HepG2 (cell line): ENCODE measurements at regions not wholly inside any gene's neighbourhood (a gene's known extent, or its start where the extent isn't known, plus 50 kb on each side); places are given as distances from the start of the nearest gene placed in this dataset.

Experiments
- ELF1 ChIP-seq: sonication (generic); formaldehyde crosslinking; IDR thresholded peaks from 2 replicates; pipeline ENCODE4 v1.4.0; 2020; ENCODE audit warnings: missing genetic modification reagents
- NAIF1 ChIP-seq: sonication (generic); formaldehyde crosslinking; IDR thresholded peaks from 2 replicates; pipeline ENCODE4 v1.5.0; 2020; ENCODE audit warnings: mild to moderate bottlenecking, missing genetic modification reagents, borderline replicate concordance
- POLR2A ChIP-seq, 2 experiments: IDR thresholded peaks; 2 replicates each; pipeline ENCODE4 v1.6.1; 2011; ENCODE audit warnings: low read depth in 2 of 2, low read length in 2 of 2, mild to moderate bottlenecking in 1 of 2, moderate library complexity in 1 of 2; ENCODE audit not compliant: insufficient read depth in 1 of 2
- RNF2 ChIP-seq: fragments of 450-650 bp; conservative IDR thresholded peaks from 2 replicates; pipeline ENCODE4 v1.6.1; 2016; ENCODE audit warnings: low read depth
- SIN3A ChIP-seq: IDR thresholded peaks from 2 replicates; pipeline ENCODE4 v1.6.1; 2011; ENCODE audit warnings: low read depth, mild to moderate bottlenecking, control low read depth, low read length, borderline replicate concordance
- ZBTB37 ChIP-seq: sonication (generic); formaldehyde crosslinking; IDR thresholded peaks from 2 replicates; pipeline ENCODE4 v1.4.0; 2020; ENCODE audit warnings: mild to moderate bottlenecking, missing genetic modification reagents
- ZNF10 ChIP-seq: sonication (generic); formaldehyde crosslinking; IDR thresholded peaks from 2 replicates; pipeline ENCODE4 v1.4.0; 2020; ENCODE audit warnings: mild to moderate bottlenecking, low read depth, missing genetic modification reagents, borderline replicate concordance
- ZNF512 ChIP-seq: sonication (generic); formaldehyde crosslinking; IDR thresholded peaks from 2 replicates; pipeline ENCODE4 v1.4.0; 2020; ENCODE audit warnings: mild to moderate bottlenecking, missing genetic modification reagents
- TF ChIP-seq, protein P1 (sequence below): sonication (generic); formaldehyde crosslinking; IDR thresholded peaks from 2 replicates; pipeline ENCODE4 v1.5.0; 2020; ENCODE audit warnings: mild to moderate bottlenecking, missing genetic modification reagents, moderate library complexity

- TF ChIP-seq ELF1 (CRISPR knock-in tag) (no peak), ZNF10 (CRISPR knock-in tag) (no peak), SIN3A (no peak), NAIF1 (CRISPR knock-in tag) (no peak), ZBTB37 (CRISPR knock-in tag) (no peak), ZNF512 (CRISPR knock-in tag) (no peak), RNF2 (no peak), POLR2A (IDR thresholded peaks at IDR 0.05; ENCODE audit: insufficient read depth in 1 of 2, low read depth in 2 of 2, low read length in 2 of 2) (no peak)
- TF ChIP-seq, protein P1, sequence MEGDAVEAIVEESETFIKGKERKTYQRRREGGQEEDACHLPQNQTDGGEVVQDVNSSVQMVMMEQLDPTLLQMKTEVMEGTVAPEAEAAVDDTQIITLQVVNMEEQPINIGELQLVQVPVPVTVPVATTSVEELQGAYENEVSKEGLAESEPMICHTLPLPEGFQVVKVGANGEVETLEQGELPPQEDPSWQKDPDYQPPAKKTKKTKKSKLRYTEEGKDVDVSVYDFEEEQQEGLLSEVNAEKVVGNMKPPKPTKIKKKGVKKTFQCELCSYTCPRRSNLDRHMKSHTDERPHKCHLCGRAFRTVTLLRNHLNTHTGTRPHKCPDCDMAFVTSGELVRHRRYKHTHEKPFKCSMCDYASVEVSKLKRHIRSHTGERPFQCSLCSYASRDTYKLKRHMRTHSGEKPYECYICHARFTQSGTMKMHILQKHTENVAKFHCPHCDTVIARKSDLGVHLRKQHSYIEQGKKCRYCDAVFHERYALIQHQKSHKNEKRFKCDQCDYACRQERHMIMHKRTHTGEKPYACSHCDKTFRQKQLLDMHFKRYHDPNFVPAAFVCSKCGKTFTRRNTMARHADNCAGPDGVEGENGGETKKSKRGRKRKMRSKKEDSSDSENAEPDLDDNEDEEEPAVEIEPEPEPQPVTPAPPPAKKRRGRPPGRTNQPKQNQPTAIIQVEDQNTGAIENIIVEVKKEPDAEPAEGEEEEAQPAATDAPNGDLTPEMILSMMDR (CRISPR knock-in tag) = no peak
Measured at GRCh38 chr11:129732941-129733340, 82.7 kb upstream of the TMEM45B start.
